GM12878 (cell line): ENCODE measurements at regions not wholly inside any gene's neighbourhood (a gene's known extent, or its start where the extent isn't known, plus 50 kb on each side); places are given as distances from the start of the nearest gene placed in this dataset.

Experiments used
- ATAC-seq: fragments of 200-7000 bp; cut with Tn5 transposase; 3 replicates; pipeline ENCODE4 v1.9.1; 2020; ENCODE audit warnings: mild to moderate bottlenecking, moderate library complexity
- BruUV-seq: library from RNA; stranded (reverse); fragments of 400-500 nt; replicated peaks from 2 replicates; lab custom pipeline; 2021; lab: Mats Ljungman, UMichigan
- CTCF ChIA-PET: fragments of 300-600 bp; sonication (Branson Sonifier 250); formaldehyde crosslinking; extraction: SDS; loops from one replicate; lab custom pipeline; 2021; ENCODE audit warnings: inconsistent platforms; lab: Yijun Ruan, JAX
- POLR2A ChIA-PET: fragments of 350-600 bp; formaldehyde crosslinking; extraction: SDS; loops from one replicate; lab custom pipeline; 2021; ENCODE audit warnings: inconsistent platforms; lab: Charles Lee
- RAD21 ChIA-PET: fragments of 300-600 bp; sonication (Branson Sonifier 250); formaldehyde crosslinking; loops from one replicate; lab custom pipeline; 2023; ENCODE audit warnings: antibody characterized with exemption; ENCODE audit not compliant: unreplicated experiment; lab: Charles Lee
- SMC1A ChIA-PET: fragments of 300-600 bp; sonication (Branson Sonifier 250); formaldehyde crosslinking; loops from one replicate; lab custom pipeline; 2023; ENCODE audit not compliant: unreplicated experiment, uncharacterized antibody; lab: Charles Lee
- DNase-seq: peaks from one replicate; pipeline ENCODE4 v3.0.0-alpha.2; 2011; ENCODE audit warnings: low read depth, low spot score
- FAIRE-seq: peaks from 3 replicates; lab custom pipeline; 2011; peaks lifted over from hg19 to GRCh38; lab: Jason Lieb, UNC
- H2AFZ ChIP-seq: 2 replicates; pipeline ENCODE4 v1.6.0; 2011; ENCODE audit warnings: low read depth, low read length, control low read depth; ENCODE audit not compliant: control insufficient read depth
- H3K27ac ChIP-seq: 2 replicates; pipeline ENCODE4 v1.5.1; 2011; ENCODE audit warnings: control low read depth; ENCODE audit not compliant: control insufficient read depth, insufficient read depth
- H3K27me3 ChIP-seq, 2 experiments: replicated peaks in 1 of 2; 2 replicates each; pipeline versions ENCODE4 v1.6.0 to v1.6.1; 2011; ENCODE audit warnings: low read length in 1 of 2; ENCODE audit not compliant: control insufficient read depth in 2 of 2, insufficient read depth in 2 of 2
- H3K36me3 ChIP-seq, 2 experiments: 2 replicates each; pipeline ENCODE4 v1.5.1; 2011; ENCODE audit warnings: low read length in 1 of 2; ENCODE audit not compliant: control insufficient read depth in 2 of 2, insufficient read depth in 2 of 2
- H3K4me1 ChIP-seq: 2 replicates; pipeline ENCODE4 v1.6.1; 2011; ENCODE audit warnings: mild to moderate bottlenecking, low read length, moderate library complexity, mixed read lengths; ENCODE audit not compliant: control insufficient read depth, insufficient read depth
- H3K4me2 ChIP-seq: 2 replicates; pipeline ENCODE4 v1.6.0; 2011; ENCODE audit warnings: control low read depth; ENCODE audit not compliant: control insufficient read depth, insufficient read depth
- H3K4me3 ChIP-seq: fragments of 200-600 bp; sonication (generic); 2 replicates; pipeline ENCODE4 v1.5.1; 2016
- H3K79me2 ChIP-seq: 2 replicates; pipeline ENCODE4 v1.6.0; 2011; ENCODE audit warnings: low read length; ENCODE audit not compliant: control insufficient read depth, insufficient read depth
- H3K9ac ChIP-seq: 2 replicates; pipeline ENCODE4 v1.8.0; 2011; ENCODE audit warnings: low read length, control low read depth, mixed read lengths; ENCODE audit not compliant: control insufficient read depth, insufficient read depth
- H3K9me3 ChIP-seq: replicated peaks from 3 replicates; pipeline ENCODE4 v1.5.1; 2011; ENCODE audit warnings: mild to moderate bottlenecking, low read length; ENCODE audit not compliant: control insufficient read depth, insufficient read depth
- H4K20me1 ChIP-seq: 2 replicates; pipeline ENCODE4 v1.6.0; 2011; ENCODE audit not compliant: control insufficient read depth, insufficient read depth
- CBFB ChIP-seq: IDR thresholded peaks from 2 replicates; pipeline ENCODE4 v1.6.1; 2016; ENCODE audit warnings: antibody characterized with exemption, low read depth
- JUNB ChIP-seq: IDR thresholded peaks from 2 replicates; pipeline ENCODE4 v1.6.1; 2016; ENCODE audit warnings: antibody characterized with exemption, mild to moderate bottlenecking
- LARP7 ChIP-seq: fragments of 450-650 bp; IDR thresholded peaks from 2 replicates; pipeline ENCODE4 v1.6.1; 2017; ENCODE audit warnings: mild to moderate bottlenecking
- PAX5 ChIP-seq: IDR thresholded peaks from 2 replicates; pipeline ENCODE4 v1.6.1; 2011; ENCODE audit warnings: low read depth, low read length, borderline replicate concordance
- SREBF1 ChIP-seq: IDR thresholded peaks from 2 replicates; pipeline ENCODE4 v1.6.1; 2012; ENCODE audit warnings: mild to moderate bottlenecking, low read length
- SUZ12 ChIP-seq: fragments of 200-600 bp; sonication (generic); IDR thresholded peaks from one replicate; pipeline ENCODE4 v1.6.1; 2018; ENCODE audit warnings: antibody characterized with exemption, mild to moderate bottlenecking; ENCODE audit not compliant: unreplicated experiment
- TCF3 ChIP-seq: IDR thresholded peaks from 2 replicates; pipeline ENCODE4 v1.6.1; 2012; ENCODE audit warnings: low read depth, mild to moderate bottlenecking, low read length, borderline replicate concordance; ENCODE audit not compliant: insufficient read depth
- ZNF24 ChIP-seq: fragments of 450-650 bp; IDR thresholded peaks from 2 replicates; pipeline ENCODE4 v1.6.1; 2017; ENCODE audit warnings: antibody characterized with exemption, mild to moderate bottlenecking
- WGBS: methylation state at CpG from one replicate; pipeline ENCODE4 v1.1.6; 2016; ENCODE audit warnings: low lambda C conversion rate; ENCODE audit not compliant: insufficient replicate concordance, insufficient coverage; ENCODE audit errors: missing lambda C conversion rate; 5-methylcytosine and 5-hydroxymethylcytosine counted together
- in situ Hi-C: fragments of 300-500 bp; cut with MboI; formaldehyde crosslinking; loops from 9 replicates; pipeline ENCODE4 v1.14.3; 2018; ENCODE audit warnings: mixed read lengths
- intact Hi-C: fragments of 100-400 bp; cut with micrococcal nuclease; formaldehyde crosslinking; loops from one replicate; pipeline ENCODE4 v1.14.2; 2022; ENCODE audit not compliant: unreplicated experiment
- TF ChIP-seq, protein P1 (sequence below): fragments of 450-650 bp; IDR thresholded peaks from 2 replicates; pipeline ENCODE4 v1.6.1; 2017; ENCODE audit warnings: antibody characterized with exemption, mild to moderate bottlenecking, moderate library complexity
- TF ChIP-seq, protein P2 (sequence below): IDR thresholded peaks from 2 replicates; pipeline ENCODE4 v1.6.1; 2012; ENCODE audit warnings: low read depth, low read length, improper control_type of control experiment

DNA sequence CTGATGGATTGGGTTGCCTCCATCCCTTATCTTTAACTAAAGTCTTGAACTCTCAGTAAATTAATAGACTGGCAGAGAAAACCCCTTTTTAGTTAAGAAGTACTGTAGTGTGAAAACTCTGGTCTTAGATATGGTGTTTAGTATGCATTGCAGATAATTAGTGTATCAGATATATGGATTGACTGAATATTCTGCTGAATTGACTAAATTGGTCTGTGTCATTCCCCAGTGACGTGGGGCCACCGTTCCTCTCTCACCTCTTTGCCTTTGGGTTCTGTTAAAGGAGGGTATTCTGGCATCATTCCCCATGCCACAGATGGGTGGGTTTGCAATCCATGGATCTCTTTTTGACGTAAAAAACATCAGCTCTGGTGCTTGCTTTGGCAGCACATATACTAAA is 67.1 kb upstream of the XPO1 start:
- DNase-seq (no peak), FAIRE-seq (no peak), ATAC-seq (no peak)
- H3K4me3 ChIP-seq: no peak overlapping the region
- H3K36me3 ChIP-seq: no peaks in the 10 kb centered on the region
- H3K27me3 ChIP-seq: no peaks in the 10 kb centered on the region
- TF ChIP-seq PAX5: no peak
- TF ChIP-seq, protein P1, sequence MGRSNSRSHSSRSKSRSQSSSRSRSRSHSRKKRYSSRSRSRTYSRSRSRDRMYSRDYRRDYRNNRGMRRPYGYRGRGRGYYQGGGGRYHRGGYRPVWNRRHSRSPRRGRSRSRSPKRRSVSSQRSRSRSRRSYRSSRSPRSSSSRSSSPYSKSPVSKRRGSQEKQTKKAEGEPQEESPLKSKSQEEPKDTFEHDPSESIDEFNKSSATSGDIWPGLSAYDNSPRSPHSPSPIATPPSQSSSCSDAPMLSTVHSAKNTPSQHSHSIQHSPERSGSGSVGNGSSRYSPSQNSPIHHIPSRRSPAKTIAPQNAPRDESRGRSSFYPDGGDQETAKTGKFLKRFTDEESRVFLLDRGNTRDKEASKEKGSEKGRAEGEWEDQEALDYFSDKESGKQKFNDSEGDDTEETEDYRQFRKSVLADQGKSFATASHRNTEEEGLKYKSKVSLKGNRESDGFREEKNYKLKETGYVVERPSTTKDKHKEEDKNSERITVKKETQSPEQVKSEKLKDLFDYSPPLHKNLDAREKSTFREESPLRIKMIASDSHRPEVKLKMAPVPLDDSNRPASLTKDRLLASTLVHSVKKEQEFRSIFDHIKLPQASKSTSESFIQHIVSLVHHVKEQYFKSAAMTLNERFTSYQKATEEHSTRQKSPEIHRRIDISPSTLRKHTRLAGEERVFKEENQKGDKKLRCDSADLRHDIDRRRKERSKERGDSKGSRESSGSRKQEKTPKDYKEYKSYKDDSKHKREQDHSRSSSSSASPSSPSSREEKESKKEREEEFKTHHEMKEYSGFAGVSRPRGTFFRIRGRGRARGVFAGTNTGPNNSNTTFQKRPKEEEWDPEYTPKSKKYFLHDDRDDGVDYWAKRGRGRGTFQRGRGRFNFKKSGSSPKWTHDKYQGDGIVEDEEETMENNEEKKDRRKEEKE: no peak
- no peak for TF ChIP-seq LARP7
- no peak overlapping the region for H3K9ac ChIP-seq
- H4K20me1 ChIP-seq: no peaks in the 10 kb centered on the region
- WGBS: 78% methylated on average over 3 of the region's 3 CpGs
- H2AFZ ChIP-seq: no peak overlapping the region
- RAD21 ChIA-PET: no interaction called here
- H3K79me2 ChIP-seq: no peaks in the 10 kb centered on the region
- BruUV-seq: no TSS peak
- intact Hi-C loops: no loop called here
- in situ Hi-C loops: no loop called here
- POLR2A ChIA-PET: no interaction called here
- no peaks in the 10 kb centered on the region for H3K4me1 ChIP-seq
- CTCF ChIA-PET: no interaction called here
- SMC1A ChIA-PET: no interaction called here
- no peak overlapping the region for H3K27ac ChIP-seq
- no peaks in the 10 kb centered on the region for H3K9me3 ChIP-seq
- H3K4me2 ChIP-seq: no peak overlapping the region

DNA sequence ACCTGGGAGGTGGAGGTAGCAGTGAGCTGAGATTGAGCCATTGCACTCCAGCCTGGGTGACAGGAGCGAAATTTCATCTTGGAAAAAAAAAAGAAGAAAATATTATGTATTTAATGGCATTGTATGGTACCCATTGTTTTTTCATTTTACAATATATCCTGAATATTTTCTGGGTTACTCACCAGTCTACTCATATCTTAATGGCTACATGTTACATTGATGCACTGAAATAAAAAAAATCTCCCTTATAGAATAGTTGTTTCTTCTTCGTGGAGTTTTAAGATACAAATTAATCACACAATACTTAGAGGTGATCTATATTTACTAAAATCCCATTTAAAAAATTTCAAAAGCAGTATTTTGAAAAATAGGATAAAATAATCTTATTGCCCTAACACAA is 66.3 kb upstream of the XPO1 start:
- no peak for TF ChIP-seq SUZ12
- no peak for TF ChIP-seq JUNB
- no peak for TF ChIP-seq CBFB
- TF ChIP-seq TCF3: no peak
- no peak for TF ChIP-seq ZNF24
- TF ChIP-seq SREBF1: no peak
- TF ChIP-seq, protein P2, sequence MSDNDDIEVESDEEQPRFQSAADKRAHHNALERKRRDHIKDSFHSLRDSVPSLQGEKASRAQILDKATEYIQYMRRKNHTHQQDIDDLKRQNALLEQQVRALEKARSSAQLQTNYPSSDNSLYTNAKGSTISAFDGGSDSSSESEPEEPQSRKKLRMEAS: no peak
- ATAC-seq (no peak), DNase-seq (no peak), FAIRE-seq (no peak)
- H3K79me2 ChIP-seq: no peaks in the 10 kb centered on the region
- SMC1A ChIA-PET: interaction anchor here (1.1 kb wide), 1 partner anchor 52 kb away, joined by 3 read pairs; no protein-coding TSS in a partner anchor
- no TSS peak for BruUV-seq
- POLR2A ChIA-PET: no interaction called here
- H3K27me3 ChIP-seq: no peaks in the 10 kb centered on the region
- RAD21 ChIA-PET: no interaction called here
- intact Hi-C loops: no loop called here
- no peak overlapping the region for H3K4me2 ChIP-seq
- no peaks in the 10 kb centered on the region for H3K4me1 ChIP-seq
- H4K20me1 ChIP-seq: no peaks in the 10 kb centered on the region
- WGBS: 18% methylated on average over 2 of the region's 2 CpGs
- H2AFZ ChIP-seq: no peak overlapping the region
- no peaks in the 10 kb centered on the region for H3K9me3 ChIP-seq
- in situ Hi-C loops: no loop called here
- H3K4me3 ChIP-seq: no peak overlapping the region
- no peak overlapping the region for H3K9ac ChIP-seq
- CTCF ChIA-PET: no interaction called here
- no peak overlapping the region for H3K27ac ChIP-seq
- no peaks in the 10 kb centered on the region for H3K36me3 ChIP-seq
